ENCODE measurements at regions not wholly inside any gene's neighbourhood (a gene's known extent, or its start where the extent isn't known, plus 50 kb on each side); places are given as distances from the start of the nearest gene placed in this dataset.

DNA sequence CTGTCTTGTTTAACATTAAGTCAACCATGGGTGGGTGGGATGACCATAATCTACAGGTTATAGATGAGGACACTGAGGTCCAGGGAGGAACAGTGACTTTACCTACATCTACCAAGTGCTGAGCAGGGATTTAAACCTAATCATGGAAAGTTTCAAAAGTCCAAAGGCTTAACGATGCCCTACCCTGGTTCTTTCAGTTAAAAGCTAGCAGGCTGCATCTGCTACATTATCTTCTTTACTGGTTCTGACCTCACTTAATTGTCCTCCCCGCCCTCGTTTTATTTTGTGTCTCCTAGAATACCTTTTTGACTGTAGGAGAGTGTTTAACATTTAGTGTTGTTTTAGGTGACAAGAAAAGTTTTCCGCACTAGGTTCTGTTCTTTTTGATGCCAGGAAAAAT lies 735.2 kb downstream of the TLR4 start (continued):
- TF ChIP-seq, protein P1, sequence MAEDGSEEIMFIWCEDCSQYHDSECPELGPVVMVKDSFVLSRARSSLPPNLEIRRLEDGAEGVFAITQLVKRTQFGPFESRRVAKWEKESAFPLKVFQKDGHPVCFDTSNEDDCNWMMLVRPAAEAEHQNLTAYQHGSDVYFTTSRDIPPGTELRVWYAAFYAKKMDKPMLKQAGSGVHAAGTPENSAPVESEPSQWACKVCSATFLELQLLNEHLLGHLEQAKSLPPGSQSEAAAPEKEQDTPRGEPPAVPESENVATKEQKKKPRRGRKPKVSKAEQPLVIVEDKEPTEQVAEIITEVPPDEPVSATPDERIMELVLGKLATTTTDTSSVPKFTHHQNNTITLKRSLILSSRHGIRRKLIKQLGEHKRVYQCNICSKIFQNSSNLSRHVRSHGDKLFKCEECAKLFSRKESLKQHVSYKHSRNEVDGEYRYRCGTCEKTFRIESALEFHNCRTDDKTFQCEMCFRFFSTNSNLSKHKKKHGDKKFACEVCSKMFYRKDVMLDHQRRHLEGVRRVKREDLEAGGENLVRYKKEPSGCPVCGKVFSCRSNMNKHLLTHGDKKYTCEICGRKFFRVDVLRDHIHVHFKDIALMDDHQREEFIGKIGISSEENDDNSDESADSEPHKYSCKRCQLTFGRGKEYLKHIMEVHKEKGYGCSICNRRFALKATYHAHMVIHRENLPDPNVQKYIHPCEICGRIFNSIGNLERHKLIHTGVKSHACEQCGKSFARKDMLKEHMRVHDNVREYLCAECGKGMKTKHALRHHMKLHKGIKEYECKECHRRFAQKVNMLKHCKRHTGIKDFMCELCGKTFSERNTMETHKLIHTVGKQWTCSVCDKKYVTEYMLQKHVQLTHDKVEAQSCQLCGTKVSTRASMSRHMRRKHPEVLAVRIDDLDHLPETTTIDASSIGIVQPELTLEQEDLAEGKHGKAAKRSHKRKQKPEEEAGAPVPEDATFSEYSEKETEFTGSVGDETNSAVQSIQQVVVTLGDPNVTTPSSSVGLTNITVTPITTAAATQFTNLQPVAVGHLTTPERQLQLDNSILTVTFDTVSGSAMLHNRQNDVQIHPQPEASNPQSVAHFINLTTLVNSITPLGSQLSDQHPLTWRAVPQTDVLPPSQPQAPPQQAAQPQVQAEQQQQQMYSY (CRISPR knock-in tag; IDR thresholded peaks at IDR 0.05), result no peak
- no peak for TF ChIP-seq NFATC4 (CRISPR knock-in tag; IDR thresholded peaks at IDR 0.05)
- no peak for TF ChIP-seq KAT7 (CRISPR knock-in tag; IDR thresholded peaks at IDR 0.05; ENCODE audit: borderline replicate concordance)

DNA sequence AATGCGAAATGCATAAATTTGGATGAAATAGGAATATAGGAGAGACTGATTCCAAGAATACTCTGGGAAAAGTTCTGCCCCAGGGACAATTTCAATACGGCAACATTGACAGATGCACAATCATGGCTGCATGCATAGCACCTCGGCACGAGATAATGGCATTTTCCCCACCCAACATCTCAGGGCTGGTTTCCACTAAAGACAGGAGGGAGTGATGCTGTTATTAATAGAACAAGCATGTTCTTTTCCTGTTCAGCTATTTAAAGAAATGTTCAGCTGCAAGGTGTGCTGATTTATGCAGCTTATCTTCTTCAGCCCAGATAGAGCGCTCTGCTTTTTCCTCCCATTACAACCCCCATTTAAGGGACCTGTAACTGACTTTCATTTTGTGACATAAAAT lies 740.2 kb downstream of the TLR4 start:
- POLR2A ChIA-PET, result no interaction called here
- Mint-ChIP-seq H3K27ac (no peak overlapping the region), H3K36me3 (no peaks in the 10 kb centered on the region), H3K4me1 (peaks cover 6% of the 10 kb centered on the region), H3K27me3 (ENCODE audit: low read depth) (no peaks in the 10 kb centered on the region), H3K9me3 (no peaks in the 10 kb centered on the region), H3K4me3 (no peak overlapping the region)
- ATAC-seq (no peak), DNase-seq (ENCODE audit: low spot score) (no peak)
- CTCF ChIA-PET, result no interaction called here
- TF ChIP-seq MXD4 (CRISPR knock-in tag; IDR thresholded peaks at IDR 0.05; ENCODE audit: borderline replicate concordance) (no peak), FOXK1 (CRISPR knock-in tag; IDR thresholded peaks at IDR 0.05) (no peak), NFE2L1 (CRISPR knock-in tag; IDR thresholded peaks at IDR 0.05) (no peak), SMAD3 (CRISPR knock-in tag; IDR thresholded peaks at IDR 0.05; ENCODE audit: borderline replicate concordance) (no peak)
- TF ChIP-seq, protein P2, sequence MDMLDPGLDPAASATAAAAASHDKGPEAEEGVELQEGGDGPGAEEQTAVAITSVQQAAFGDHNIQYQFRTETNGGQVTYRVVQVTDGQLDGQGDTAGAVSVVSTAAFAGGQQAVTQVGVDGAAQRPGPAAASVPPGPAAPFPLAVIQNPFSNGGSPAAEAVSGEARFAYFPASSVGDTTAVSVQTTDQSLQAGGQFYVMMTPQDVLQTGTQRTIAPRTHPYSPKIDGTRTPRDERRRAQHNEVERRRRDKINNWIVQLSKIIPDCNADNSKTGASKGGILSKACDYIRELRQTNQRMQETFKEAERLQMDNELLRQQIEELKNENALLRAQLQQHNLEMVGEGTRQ (CRISPR knock-in tag; IDR thresholded peaks at IDR 0.05), result no peak
- TF ChIP-seq, protein P3, sequence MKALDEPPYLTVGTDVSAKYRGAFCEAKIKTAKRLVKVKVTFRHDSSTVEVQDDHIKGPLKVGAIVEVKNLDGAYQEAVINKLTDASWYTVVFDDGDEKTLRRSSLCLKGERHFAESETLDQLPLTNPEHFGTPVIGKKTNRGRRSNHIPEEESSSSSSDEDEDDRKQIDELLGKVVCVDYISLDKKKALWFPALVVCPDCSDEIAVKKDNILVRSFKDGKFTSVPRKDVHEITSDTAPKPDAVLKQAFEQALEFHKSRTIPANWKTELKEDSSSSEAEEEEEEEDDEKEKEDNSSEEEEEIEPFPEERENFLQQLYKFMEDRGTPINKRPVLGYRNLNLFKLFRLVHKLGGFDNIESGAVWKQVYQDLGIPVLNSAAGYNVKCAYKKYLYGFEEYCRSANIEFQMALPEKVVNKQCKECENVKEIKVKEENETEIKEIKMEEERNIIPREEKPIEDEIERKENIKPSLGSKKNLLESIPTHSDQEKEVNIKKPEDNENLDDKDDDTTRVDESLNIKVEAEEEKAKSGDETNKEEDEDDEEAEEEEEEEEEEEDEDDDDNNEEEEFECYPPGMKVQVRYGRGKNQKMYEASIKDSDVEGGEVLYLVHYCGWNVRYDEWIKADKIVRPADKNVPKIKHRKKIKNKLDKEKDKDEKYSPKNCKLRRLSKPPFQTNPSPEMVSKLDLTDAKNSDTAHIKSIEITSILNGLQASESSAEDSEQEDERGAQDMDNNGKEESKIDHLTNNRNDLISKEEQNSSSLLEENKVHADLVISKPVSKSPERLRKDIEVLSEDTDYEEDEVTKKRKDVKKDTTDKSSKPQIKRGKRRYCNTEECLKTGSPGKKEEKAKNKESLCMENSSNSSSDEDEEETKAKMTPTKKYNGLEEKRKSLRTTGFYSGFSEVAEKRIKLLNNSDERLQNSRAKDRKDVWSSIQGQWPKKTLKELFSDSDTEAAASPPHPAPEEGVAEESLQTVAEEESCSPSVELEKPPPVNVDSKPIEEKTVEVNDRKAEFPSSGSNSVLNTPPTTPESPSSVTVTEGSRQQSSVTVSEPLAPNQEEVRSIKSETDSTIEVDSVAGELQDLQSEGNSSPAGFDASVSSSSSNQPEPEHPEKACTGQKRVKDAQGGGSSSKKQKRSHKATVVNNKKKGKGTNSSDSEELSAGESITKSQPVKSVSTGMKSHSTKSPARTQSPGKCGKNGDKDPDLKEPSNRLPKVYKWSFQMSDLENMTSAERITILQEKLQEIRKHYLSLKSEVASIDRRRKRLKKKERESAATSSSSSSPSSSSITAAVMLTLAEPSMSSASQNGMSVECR (CRISPR knock-in tag; IDR thresholded peaks at IDR 0.05; ENCODE audit: borderline replicate concordance), result no peak

DNA sequence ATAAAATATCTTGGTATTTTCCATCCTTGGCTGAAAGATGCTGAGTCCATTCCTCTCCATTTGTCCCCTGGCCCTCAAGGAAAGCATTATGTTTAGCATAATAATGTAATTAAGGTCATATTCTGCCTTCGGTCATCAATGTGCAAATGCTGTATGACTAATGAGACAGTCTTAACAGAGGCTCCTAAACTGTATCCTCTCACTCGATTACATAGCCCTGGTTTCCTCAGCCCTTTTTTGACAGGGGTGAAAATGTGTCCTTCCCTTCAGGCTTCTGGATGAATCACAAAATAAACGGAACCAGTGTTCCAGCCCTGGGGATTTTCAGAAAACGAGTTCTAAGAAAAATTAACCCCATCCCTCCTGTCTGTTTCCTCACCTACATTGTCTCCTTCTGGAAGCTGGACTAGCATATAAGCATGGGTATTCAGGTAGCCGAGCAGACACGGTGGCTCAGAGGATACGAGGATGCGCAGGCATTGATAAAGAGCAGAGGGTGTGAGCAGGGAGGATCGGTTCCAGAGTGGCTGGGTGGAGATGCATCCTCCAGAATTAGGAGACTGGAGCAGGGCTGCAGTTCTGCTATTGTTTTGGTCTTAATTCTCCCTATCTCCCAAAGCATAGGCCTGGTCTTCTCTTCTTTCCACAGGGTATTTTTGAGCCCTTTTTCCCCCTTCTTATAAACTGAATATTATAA lies 742.9 kb downstream of the TLR4 start:
- H3K4me1 Mint-ChIP-seq, result peaks cover 15% of the 10 kb centered on the region
- DNase-seq (ENCODE audit: low spot score), result no peak
- H3K4me3 Mint-ChIP-seq, result no peak overlapping the region
- no peaks in the 10 kb centered on the region for H3K27me3 Mint-ChIP-seq (ENCODE audit: low read depth)
- no peaks in the 10 kb centered on the region for H3K36me3 Mint-ChIP-seq
- ATAC-seq, result peak; percentile 39
- ChIA-PET POLR2A (no interaction called here), CTCF (no interaction called here)
- no peak overlapping the region for H3K27ac Mint-ChIP-seq
- no peaks in the 10 kb centered on the region for H3K9me3 Mint-ChIP-seq
- TF ChIP-seq, protein P4, sequence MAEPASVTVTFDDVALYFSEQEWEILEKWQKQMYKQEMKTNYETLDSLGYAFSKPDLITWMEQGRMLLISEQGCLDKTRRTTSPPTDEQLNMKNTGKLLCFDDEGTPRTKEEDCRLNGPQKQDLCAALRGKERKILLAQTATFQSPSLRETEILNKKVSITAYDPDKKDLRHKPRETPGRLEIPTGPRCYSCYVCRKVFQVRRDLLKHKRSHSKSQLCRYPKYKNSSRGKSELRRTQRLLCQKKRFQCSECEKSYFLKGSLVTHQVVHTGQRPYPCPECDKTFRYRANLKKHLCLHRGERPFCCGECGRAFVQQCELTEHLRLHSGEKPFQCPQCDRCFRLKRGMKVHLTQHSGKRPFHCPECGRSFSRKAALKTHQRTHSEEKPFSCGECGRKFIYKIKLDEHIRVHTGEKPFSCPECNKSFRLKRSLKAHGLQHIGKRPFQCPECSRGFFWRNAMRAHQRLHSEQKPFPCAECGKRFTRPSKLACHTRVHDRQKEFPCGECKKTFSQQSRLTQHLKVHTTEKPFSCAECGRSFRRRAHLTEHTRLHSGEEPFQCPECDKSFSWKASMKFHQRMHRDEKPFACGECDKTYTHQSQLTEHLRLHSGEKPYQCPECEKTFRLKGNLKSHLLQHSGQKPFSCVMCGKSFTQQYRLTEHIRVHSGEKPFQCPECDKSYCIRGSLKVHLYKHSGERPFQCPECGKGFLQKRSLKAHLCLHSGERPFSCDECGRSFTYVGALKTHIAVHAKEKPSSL (CRISPR knock-in tag; conservative IDR thresholded peaks at IDR 0.05), result no peak
- TF ChIP-seq HMGA2 (CRISPR knock-in tag; IDR thresholded peaks at IDR 0.05) (no peak), FOXK1 (CRISPR knock-in tag; IDR thresholded peaks at IDR 0.05) (no peak), ZNF423 (CRISPR knock-in tag; IDR thresholded peaks at IDR 0.05) (no peak), ZNF219 (CRISPR knock-in tag; IDR thresholded peaks at IDR 0.05; ENCODE audit: borderline replicate concordance) (no peak), FOXJ3 (CRISPR knock-in tag; IDR thresholded peaks at IDR 0.05; ENCODE audit: borderline replicate concordance) (no peak)
- TF ChIP-seq, protein P5, sequence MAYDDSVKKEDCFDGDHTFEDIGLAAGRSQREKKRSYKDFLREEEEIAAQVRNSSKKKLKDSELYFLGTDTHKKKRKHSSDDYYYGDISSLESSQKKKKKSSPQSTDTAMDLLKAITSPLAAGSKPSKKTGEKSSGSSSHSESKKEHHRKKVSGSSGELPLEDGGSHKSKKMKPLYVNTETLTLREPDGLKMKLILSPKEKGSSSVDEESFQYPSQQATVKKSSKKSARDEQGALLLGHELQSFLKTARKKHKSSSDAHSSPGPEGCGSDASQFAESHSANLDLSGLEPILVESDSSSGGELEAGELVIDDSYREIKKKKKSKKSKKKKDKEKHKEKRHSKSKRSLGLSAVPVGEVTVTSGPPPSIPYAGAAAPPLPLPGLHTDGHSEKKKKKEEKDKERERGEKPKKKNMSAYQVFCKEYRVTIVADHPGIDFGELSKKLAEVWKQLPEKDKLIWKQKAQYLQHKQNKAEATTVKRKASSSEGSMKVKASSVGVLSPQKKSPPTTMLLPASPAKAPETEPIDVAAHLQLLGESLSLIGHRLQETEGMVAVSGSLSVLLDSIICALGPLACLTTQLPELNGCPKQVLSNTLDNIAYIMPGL (CRISPR knock-in tag; IDR thresholded peaks at IDR 0.05), result no peak
- TF ChIP-seq, protein P6, sequence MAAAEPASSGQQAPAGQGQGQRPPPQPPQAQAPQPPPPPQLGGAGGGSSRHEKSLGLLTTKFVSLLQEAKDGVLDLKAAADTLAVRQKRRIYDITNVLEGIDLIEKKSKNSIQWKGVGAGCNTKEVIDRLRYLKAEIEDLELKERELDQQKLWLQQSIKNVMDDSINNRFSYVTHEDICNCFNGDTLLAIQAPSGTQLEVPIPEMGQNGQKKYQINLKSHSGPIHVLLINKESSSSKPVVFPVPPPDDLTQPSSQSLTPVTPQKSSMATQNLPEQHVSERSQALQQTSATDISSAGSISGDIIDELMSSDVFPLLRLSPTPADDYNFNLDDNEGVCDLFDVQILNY (CRISPR knock-in tag; IDR thresholded peaks at IDR 0.05), result no peak
- TF ChIP-seq, protein P7, sequence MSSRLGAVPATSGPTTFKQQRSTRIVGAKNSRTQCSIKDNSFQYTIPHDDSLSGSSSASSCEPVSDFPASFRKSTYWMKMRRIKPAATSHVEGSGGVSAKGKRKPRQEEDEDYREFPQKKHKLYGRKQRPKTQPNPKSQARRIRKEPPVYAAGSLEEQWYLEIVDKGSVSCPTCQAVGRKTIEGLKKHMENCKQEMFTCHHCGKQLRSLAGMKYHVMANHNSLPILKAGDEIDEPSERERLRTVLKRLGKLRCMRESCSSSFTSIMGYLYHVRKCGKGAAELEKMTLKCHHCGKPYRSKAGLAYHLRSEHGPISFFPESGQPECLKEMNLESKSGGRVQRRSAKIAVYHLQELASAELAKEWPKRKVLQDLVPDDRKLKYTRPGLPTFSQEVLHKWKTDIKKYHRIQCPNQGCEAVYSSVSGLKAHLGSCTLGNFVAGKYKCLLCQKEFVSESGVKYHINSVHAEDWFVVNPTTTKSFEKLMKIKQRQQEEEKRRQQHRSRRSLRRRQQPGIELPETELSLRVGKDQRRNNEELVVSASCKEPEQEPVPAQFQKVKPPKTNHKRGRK (CRISPR knock-in tag; IDR thresholded peaks at IDR 0.05; ENCODE audit: borderline replicate concordance), result no peak

Measured in WTC11 (cell line).